Body of pancreas (tissue), 4 donors: ENCODE measurements at regions not wholly inside any gene's neighbourhood (a gene's known extent, or its start where the extent isn't known, plus 50 kb on each side); places are given as distances from the start of the nearest gene placed in this dataset.

Experiments
- ATAC-seq: fragments of 150-250 bp; one replicate; pipeline ENCODE4 v1.9.1; 2016
- DNase-seq, 4 donors: peaks; one replicate each; pipeline ENCODE4 v3.0.0-alpha.2; 2019
- H3K27ac ChIP-seq, 4 donors: fragments of 200-600 bp; sonication (generic); 1 replicate in 3 of 4; 2 replicates in 1 of 4; pipeline versions ENCODE4 v1.5.1 to v1.6.1; 2016 to 2019; ENCODE audit warnings: mild to moderate bottlenecking in 1 of 4, mixed read lengths in 1 of 4, moderate library complexity in 1 of 4
- H3K27me3 ChIP-seq, 2 donors: fragments of 200-600 bp; sonication (generic); one replicate each; pipeline ENCODE4 v1.6.0; 2016; ENCODE audit warnings: mild to moderate bottlenecking in 1 of 2
- H3K36me3 ChIP-seq, 2 donors: fragments of 200-600 bp; sonication (generic); replicated peaks in 1 of 2; 2 replicates each; pipeline ENCODE4 v1.5.1; 2016; ENCODE audit warnings: low read depth in 2 of 2; ENCODE audit not compliant: insufficient read depth in 1 of 2
- H3K4me1 ChIP-seq: fragments of 200-600 bp; sonication (generic); one replicate; pipeline ENCODE4 v1.6.0; 2016
- H3K4me3 ChIP-seq, 2 donors: fragments of 200-600 bp; sonication (generic); 1 replicate in 1 of 2; 2 replicates in 1 of 2; pipeline ENCODE4 v1.5.1; 2016 to 2019
- H3K9me3 ChIP-seq, 3 donors: fragments of 200-600 bp; sonication (generic); 1 replicate in 2 of 3; 2 replicates in 1 of 3; pipeline ENCODE4 v1.5.1; 2016
- CTCF ChIP-seq, 7 experiments: fragments of 450-650 bp in 4 of 7; fragments of 200-600 bp in 3 of 7; sonication (generic) in 3 of 7; IDR thresholded peaks; one replicate each; pipeline ENCODE4 v1.5.1; 2016 to 2019; ENCODE audit warnings: antibody characterized with exemption in 7 of 7
- POLR2A ChIP-seq, 3 donors: fragments of 450-650 bp; IDR thresholded peaks; one replicate each; pipeline ENCODE4 v1.6.1; 2016; ENCODE audit warnings: antibody characterized with exemption in 3 of 3, mild to moderate bottlenecking in 2 of 3
- WGBS, 2 donors: methylation state at CpG; one replicate each; pipeline ENCODE4 v1.1.5; 2017; 5-methylcytosine and 5-hydroxymethylcytosine counted together
- intact Hi-C: fragments of 100-400 bp; cut with DNase I; formaldehyde crosslinking; loops from one replicate; pipeline ENCODE4 v1.15.1; 2023

- no peak for TF ChIP-seq POLR2A (IDR thresholded peaks at IDR 0.05)
- no peak for TF ChIP-seq CTCF (IDR thresholded peaks at IDR 0.05)
- Histone ChIP-seq H3K27ac (no peak overlapping the region), H3K36me3 (no peaks in the 10 kb centered on the region), H3K9me3 (no peaks in the 10 kb centered on the region), H3K27me3 (no peaks in the 10 kb centered on the region), H3K4me1 (no peaks in the 10 kb centered on the region), H3K4me3 (no peak overlapping the region)
- intact Hi-C loops = no loop called here
- WGBS, 2 donors = 92 to 97% methylated on average over 2 of the region's 2 CpGs
- ATAC-seq (no peak), DNase-seq (no peak)
These were observed 405.0 kb downstream of the ADRA2A start for GRCh38 chr10:111481866-111482265.

- Histone ChIP-seq H3K36me3 (no peaks in the 10 kb centered on the region), H3K4me3 (no peak overlapping the region), H3K4me1 (no peaks in the 10 kb centered on the region), H3K9me3 (no peaks in the 10 kb centered on the region), H3K27me3 (no peaks in the 10 kb centered on the region), H3K27ac (no peak overlapping the region)
- WGBS, 2 donors = 72 to 74% methylated on average over 5 of the region's 5 CpGs
- ATAC-seq = no peak
- TF ChIP-seq POLR2A (IDR thresholded peaks at IDR 0.05) (no peak), CTCF (IDR thresholded peaks at IDR 0.05) (no peak)
- DNase-seq = no peak
- intact Hi-C loops = no loop called here
These were observed 405.9 kb downstream of the ADRA2A start for GRCh38 chr10:111482621-111483216.

- Histone ChIP-seq H3K27ac (no peak overlapping the region), H3K9me3 (peaks cover 0 to 18% (median 0%) of the 10 kb centered on the region in 3 donors), H3K4me1 (no peaks in the 10 kb centered on the region), H3K27me3 (no peaks in the 10 kb centered on the region), H3K36me3 (no peaks in the 10 kb centered on the region), H3K4me3 (no peak overlapping the region)
- DNase-seq (no peak), ATAC-seq (no peak)
- TF ChIP-seq POLR2A (IDR thresholded peaks at IDR 0.05) (no peak), CTCF (IDR thresholded peaks at IDR 0.05) (no peak)
- WGBS, 2 donors = 67 to 78% methylated on average over 3 of the region's 3 CpGs
- intact Hi-C loops = no loop called here
These were observed 408.9 kb downstream of the ADRA2A start for GRCh38 chr10:111485767-111486166.

GRCh38 chr10:111486346-111486745 lies 409.5 kb downstream of the ADRA2A start:
- Histone ChIP-seq H3K4me1 (no peaks in the 10 kb centered on the region), H3K27me3 (no peaks in the 10 kb centered on the region), H3K36me3 (no peaks in the 10 kb centered on the region), H3K27ac (no peak overlapping the region), H3K9me3 (peaks cover 0 to 18% (median 0%) of the 10 kb centered on the region in 3 donors), H3K4me3 (no peak overlapping the region)
- no peak for TF ChIP-seq CTCF (IDR thresholded peaks at IDR 0.05)
- no peak for TF ChIP-seq POLR2A (IDR thresholded peaks at IDR 0.05)
- intact Hi-C loops = no loop called here
- no peak for DNase-seq
- ATAC-seq = no peak
- WGBS, 2 donors = 74 to 82% methylated on average over 1 of the region's 1 CpG

- Histone ChIP-seq H3K4me3 (no peak overlapping the region), H3K4me1 (no peaks in the 10 kb centered on the region), H3K27me3 (no peaks in the 10 kb centered on the region), H3K36me3 (no peaks in the 10 kb centered on the region), H3K27ac (no peak overlapping the region), H3K9me3 (peaks cover 0 to 22% (median 0%) of the 10 kb centered on the region in 3 donors)
- ATAC-seq (no peak), DNase-seq (no peak)
- 5 to 13% methylated on average over 2 of the region's 2 CpGs for WGBS, 2 donors
- TF ChIP-seq POLR2A (IDR thresholded peaks at IDR 0.05) (no peak), CTCF (IDR thresholded peaks at IDR 0.05) (no peak)
- intact Hi-C loops = no loop called here
These were observed 411.8 kb downstream of the ADRA2A start for GRCh38 chr10:111488668-111489067.
